ENCODE measurements at regions not wholly inside any gene's neighbourhood (a gene's known extent, or its start where the extent isn't known, plus 50 kb on each side); places are given as distances from the start of the nearest gene placed in this dataset.

GRCh38 chr17:6894206-6894528 is 62.6 kb upstream of the TEKT1 start (continued):
- TF ChIP-seq CHD7 (IDR thresholded peaks at IDR 0.05; ENCODE audit: insufficient replicate concordance, low read length) (no peak), BACH1 (IDR thresholded peaks at IDR 0.05; ENCODE audit: low read length) (no peak), JUND (IDR thresholded peaks at IDR 0.05; ENCODE audit: low read length) (peak; percentile 15; the same call in 1 of the 2 replicates), CHD1 (IDR thresholded peaks at IDR 0.05; ENCODE audit: low read depth, low read length) (no peak), EZH2 (IDR thresholded peaks at IDR 0.05; ENCODE audit: low read depth, low read length, severe bottlenecking) (no peak), TAF1 (IDR thresholded peaks at IDR 0.05; ENCODE audit: low read depth, low read length) (0 out of 2 replicates have a peak, but pooled peaks have one; percentile 22), ZNF274 (IDR thresholded peaks at IDR 0.05; ENCODE audit: borderline replicate concordance, extremely low read depth, low read length) (no peak), MAX (IDR thresholded peaks at IDR 0.05) (peak; percentile 72), PHF8 (conservative IDR thresholded peaks at IDR 0.05; ENCODE audit: low read depth, low read length) (no peak), YY1 (IDR thresholded peaks at IDR 0.05; ENCODE audit: low read depth, low read length) (0 out of 2 replicates have a peak, but pooled peaks have one; percentile 46), CREB1 (IDR thresholded peaks at IDR 0.05) (peak; percentile 67; the same call in 1 of the 2 replicates), RNF2 (IDR thresholded peaks at IDR 0.05; ENCODE audit: borderline replicate concordance, low read depth, low read length, missing control alignments, poor library complexity, severe bottlenecking) (no peak)
